K562 (cell line): ENCODE measurements at regions not wholly inside any gene's neighbourhood (a gene's known extent, or its start where the extent isn't known, plus 50 kb on each side); places are given as distances from the start of the nearest gene placed in this dataset.

Experiments used
- DPF2 ChIP-seq: fragments of 450-650 bp; IDR thresholded peaks from 2 replicates; pipeline ENCODE4 v1.6.1; 2016
- ELK1 ChIP-seq: sonication (generic); formaldehyde crosslinking; IDR thresholded peaks from 2 replicates; pipeline ENCODE4 v1.8.1; 2022; ENCODE audit warnings: missing genetic modification reagents
- EZH2 ChIP-seq: IDR thresholded peaks from 2 replicates; pipeline ENCODE4 v1.6.1; 2012; ENCODE audit warnings: low read depth, mild to moderate bottlenecking, inconsistent platforms, low read length, borderline replicate concordance
- FOXK2 ChIP-seq, 2 experiments: fragments of 450-650 bp; IDR thresholded peaks in 1 of 2; conservative IDR thresholded peaks in 1 of 2; 2 replicates each; pipeline ENCODE4 v1.6.1; 2016; ENCODE audit warnings: low read depth in 2 of 2, mild to moderate bottlenecking in 1 of 2
- NFE2L1 ChIP-seq: fragments of 450-650 bp; IDR thresholded peaks from 2 replicates; pipeline ENCODE4 v1.6.1; 2016; ENCODE audit warnings: missing genetic modification characterization, low read depth, mild to moderate bottlenecking, missing compliant biosample characterization, moderate library complexity, borderline replicate concordance
- POLR2A ChIP-seq: fragments of 450-650 bp; conservative IDR thresholded peaks from 2 replicates; pipeline ENCODE4 v1.6.1; 2016
- RHOXF2B ChIP-seq: fragments of 250-450 bp; sonication (Bioruptor Pico); conservative IDR thresholded peaks from 2 replicates; pipeline ENCODE4 v1.5.1; 2021
- SRSF9 ChIP-seq: fragments of 200-400 bp; formaldehyde crosslinking; IDR thresholded peaks from 2 replicates; pipeline ENCODE4 v1.6.1; 2017; ENCODE audit warnings: low read depth, low read length, borderline replicate concordance
- ZBTB33 ChIP-seq: sonication (generic); formaldehyde crosslinking; IDR thresholded peaks from 2 replicates; pipeline ENCODE4 v1.8.1; 2023; ENCODE audit warnings: mild to moderate bottlenecking, missing genetic modification reagents
- ZNF785 ChIP-seq: fragments of 250-450 bp; sonication (Bioruptor Pico); IDR thresholded peaks from 2 replicates; pipeline ENCODE4 v1.4.0; 2020; ENCODE audit warnings: mild to moderate bottlenecking
- TF ChIP-seq, protein P1 (sequence below), 3 experiments: IDR thresholded peaks in 2 of 3; conservative IDR thresholded peaks in 1 of 3; 2 replicates each; pipeline ENCODE4 v1.5.1; 2011 to 2012; ENCODE audit warnings: low read length in 3 of 3, mild to moderate bottlenecking in 3 of 3, control low read depth in 2 of 3, improper control_type of control experiment in 1 of 3, inconsistent platforms in 1 of 3, low read depth in 1 of 3, mixed read lengths in 1 of 3, moderate library complexity in 1 of 3; ENCODE audit not compliant: insufficient read depth in 2 of 3
- TF ChIP-seq, protein P2 (sequence below): fragments of 250-450 bp; sonication (Bioruptor Pico); IDR thresholded peaks from 2 replicates; pipeline ENCODE4 v1.5.1; 2021; ENCODE audit warnings: mild to moderate bottlenecking
- TF ChIP-seq, protein P3 (sequence below): fragments of 250-450 bp; sonication (Bioruptor Pico); IDR thresholded peaks from 2 replicates; pipeline ENCODE4 v1.5.0; 2020; ENCODE audit warnings: mild to moderate bottlenecking, borderline replicate concordance

DNA sequence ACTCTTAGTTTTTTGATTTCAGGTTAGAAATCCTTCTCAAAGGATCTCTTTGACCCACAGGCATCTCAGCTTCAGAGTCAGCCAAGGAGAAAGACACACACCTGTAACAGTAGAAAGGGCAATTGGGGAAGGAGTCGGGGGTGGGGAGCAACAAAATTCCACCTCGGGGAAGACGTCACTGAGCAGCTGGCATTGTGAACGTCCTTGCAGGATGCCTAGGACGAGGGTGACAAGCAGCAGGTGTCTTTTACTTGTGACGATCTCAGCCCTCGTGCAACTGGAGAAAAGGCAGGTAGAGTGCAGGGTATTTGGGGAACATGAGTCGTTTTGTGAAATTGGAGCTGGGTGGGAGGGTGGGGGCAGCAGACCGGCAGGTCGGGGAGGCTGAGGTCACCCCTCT lies 627.0 kb downstream of the ACTR3B start:
- TF ChIP-seq POLR2A (no peak), DPF2 (no peak), RHOXF2B (CRISPR knock-in tag) (no peak), NFE2L1 (no peak), SRSF9 (no peak), FOXK2 (conservative IDR thresholded peaks at IDR 0.05 in 1 of 2, IDR thresholded peaks at IDR 0.05 in 1 of 2; ENCODE audit: low read depth in 2 of 2) (no peak), ZBTB33 (no peak), ELK1 (no peak), ZNF785 (no peak), EZH2 (no peak)
- TF ChIP-seq, protein P1, sequence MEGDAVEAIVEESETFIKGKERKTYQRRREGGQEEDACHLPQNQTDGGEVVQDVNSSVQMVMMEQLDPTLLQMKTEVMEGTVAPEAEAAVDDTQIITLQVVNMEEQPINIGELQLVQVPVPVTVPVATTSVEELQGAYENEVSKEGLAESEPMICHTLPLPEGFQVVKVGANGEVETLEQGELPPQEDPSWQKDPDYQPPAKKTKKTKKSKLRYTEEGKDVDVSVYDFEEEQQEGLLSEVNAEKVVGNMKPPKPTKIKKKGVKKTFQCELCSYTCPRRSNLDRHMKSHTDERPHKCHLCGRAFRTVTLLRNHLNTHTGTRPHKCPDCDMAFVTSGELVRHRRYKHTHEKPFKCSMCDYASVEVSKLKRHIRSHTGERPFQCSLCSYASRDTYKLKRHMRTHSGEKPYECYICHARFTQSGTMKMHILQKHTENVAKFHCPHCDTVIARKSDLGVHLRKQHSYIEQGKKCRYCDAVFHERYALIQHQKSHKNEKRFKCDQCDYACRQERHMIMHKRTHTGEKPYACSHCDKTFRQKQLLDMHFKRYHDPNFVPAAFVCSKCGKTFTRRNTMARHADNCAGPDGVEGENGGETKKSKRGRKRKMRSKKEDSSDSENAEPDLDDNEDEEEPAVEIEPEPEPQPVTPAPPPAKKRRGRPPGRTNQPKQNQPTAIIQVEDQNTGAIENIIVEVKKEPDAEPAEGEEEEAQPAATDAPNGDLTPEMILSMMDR (IDR thresholded peaks at IDR 0.05 in 2 of 3, conservative IDR thresholded peaks at IDR 0.05 in 1 of 3; ENCODE audit: insufficient read depth in 2 of 3, low read depth in 1 of 3, low read length in 3 of 3) = no peak
- TF ChIP-seq, protein P2, sequence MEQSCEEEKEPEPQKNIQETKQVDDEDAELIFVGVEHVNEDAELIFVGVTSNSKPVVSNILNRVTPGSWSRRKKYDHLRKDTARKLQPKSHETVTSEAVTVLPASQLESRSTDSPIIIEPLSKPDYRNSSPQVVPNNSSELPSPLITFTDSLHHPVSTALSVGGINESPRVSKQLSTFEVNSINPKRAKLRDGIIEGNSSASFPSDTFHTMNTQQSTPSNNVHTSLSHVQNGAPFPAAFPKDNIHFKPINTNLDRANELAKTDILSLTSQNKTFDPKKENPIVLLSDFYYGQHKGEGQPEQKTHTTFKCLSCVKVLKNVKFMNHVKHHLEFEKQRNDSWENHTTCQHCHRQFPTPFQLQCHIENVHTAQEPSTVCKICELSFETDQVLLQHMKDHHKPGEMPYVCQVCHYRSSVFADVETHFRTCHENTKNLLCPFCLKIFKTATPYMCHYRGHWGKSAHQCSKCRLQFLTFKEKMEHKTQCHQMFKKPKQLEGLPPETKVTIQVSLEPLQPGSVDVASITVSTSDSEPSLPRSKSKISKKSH = no peak
- TF ChIP-seq, protein P3, sequence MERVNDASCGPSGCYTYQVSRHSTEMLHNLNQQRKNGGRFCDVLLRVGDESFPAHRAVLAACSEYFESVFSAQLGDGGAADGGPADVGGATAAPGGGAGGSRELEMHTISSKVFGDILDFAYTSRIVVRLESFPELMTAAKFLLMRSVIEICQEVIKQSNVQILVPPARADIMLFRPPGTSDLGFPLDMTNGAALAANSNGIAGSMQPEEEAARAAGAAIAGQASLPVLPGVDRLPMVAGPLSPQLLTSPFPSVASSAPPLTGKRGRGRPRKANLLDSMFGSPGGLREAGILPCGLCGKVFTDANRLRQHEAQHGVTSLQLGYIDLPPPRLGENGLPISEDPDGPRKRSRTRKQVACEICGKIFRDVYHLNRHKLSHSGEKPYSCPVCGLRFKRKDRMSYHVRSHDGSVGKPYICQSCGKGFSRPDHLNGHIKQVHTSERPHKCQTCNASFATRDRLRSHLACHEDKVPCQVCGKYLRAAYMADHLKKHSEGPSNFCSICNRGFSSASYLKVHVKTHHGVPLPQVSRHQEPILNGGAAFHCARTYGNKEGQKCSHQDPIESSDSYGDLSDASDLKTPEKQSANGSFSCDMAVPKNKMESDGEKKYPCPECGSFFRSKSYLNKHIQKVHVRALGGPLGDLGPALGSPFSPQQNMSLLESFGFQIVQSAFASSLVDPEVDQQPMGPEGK (CRISPR knock-in tag) = no peak
